ENCODE measurements at regions not wholly inside any gene's neighbourhood (a gene's known extent, or its start where the extent isn't known, plus 50 kb on each side); places are given as distances from the start of the nearest gene placed in this dataset.

GRCh38 chr2:207290833-207291624, 125.3 kb upstream of the KLF7 start:
- Histone ChIP-seq H3K4me3 (ENCODE audit: insufficient read length, low read depth) (no peak overlapping the region), H3K36me3 (ENCODE audit: insufficient read depth, insufficient read length, low read length) (no peaks in the 10 kb centered on the region), H3K9ac (ENCODE audit: insufficient read length, low read depth) (no peak overlapping the region), H3K9me3 (ENCODE audit: insufficient read depth, low read length) (no peaks in the 10 kb centered on the region), H3K27me3 (ENCODE audit: insufficient read depth, insufficient read length) (no peaks in the 10 kb centered on the region), H3K4me1 (ENCODE audit: insufficient read depth, insufficient read length) (no peaks in the 10 kb centered on the region)
- no peak for DNase-seq (ENCODE audit: low read depth, low spot score)
- TF ChIP-seq ZNF274 (IDR thresholded peaks at IDR 0.05; ENCODE audit: low read depth, low read length) (no peak), SUZ12 (IDR thresholded peaks at IDR 0.05; ENCODE audit: extremely low read depth, insufficient read depth, insufficient read length) (no peak), YY1 (IDR thresholded peaks at IDR 0.05; ENCODE audit: insufficient read depth, insufficient read length) (no peak)

GRCh38 chr2:207291625-207292252, 126.0 kb upstream of the KLF7 start:
- Histone ChIP-seq H3K27me3 (ENCODE audit: insufficient read depth, insufficient read length) (no peaks in the 10 kb centered on the region), H3K9me3 (ENCODE audit: insufficient read depth, low read length) (no peaks in the 10 kb centered on the region), H3K36me3 (ENCODE audit: insufficient read depth, insufficient read length, low read length) (no peaks in the 10 kb centered on the region), H3K4me1 (ENCODE audit: insufficient read depth, insufficient read length) (no peaks in the 10 kb centered on the region), H3K9ac (ENCODE audit: insufficient read length, low read depth) (no peak overlapping the region), H3K4me3 (ENCODE audit: insufficient read length, low read depth) (no peak overlapping the region)
- TF ChIP-seq SUZ12 (IDR thresholded peaks at IDR 0.05; ENCODE audit: extremely low read depth, insufficient read depth, insufficient read length) (no peak), YY1 (IDR thresholded peaks at IDR 0.05; ENCODE audit: insufficient read depth, insufficient read length) (no peak)
- DNase-seq (ENCODE audit: low read depth, low spot score) = no peak

GRCh38 chr2:207296265-207296948, 130.7 kb upstream of the KLF7 start:
- Histone ChIP-seq H3K27me3 (ENCODE audit: insufficient read depth, insufficient read length) (no peaks in the 10 kb centered on the region), H3K4me3 (ENCODE audit: insufficient read length, low read depth) (no peak overlapping the region), H3K9me3 (ENCODE audit: insufficient read depth, low read length) (no peaks in the 10 kb centered on the region), H3K4me1 (ENCODE audit: insufficient read depth, insufficient read length) (no peaks in the 10 kb centered on the region), H3K9ac (ENCODE audit: insufficient read length, low read depth) (no peak overlapping the region), H3K36me3 (ENCODE audit: insufficient read depth, insufficient read length, low read length) (no peaks in the 10 kb centered on the region)
- TF ChIP-seq ZNF274 (IDR thresholded peaks at IDR 0.05; ENCODE audit: low read depth, low read length) (no peak), YY1 (IDR thresholded peaks at IDR 0.05; ENCODE audit: insufficient read depth, insufficient read length) (no peak), SUZ12 (IDR thresholded peaks at IDR 0.05; ENCODE audit: extremely low read depth, insufficient read depth, insufficient read length) (no peak)
- DNase-seq (ENCODE audit: low read depth, low spot score) = no peak

- H3K9me3 ChIP-seq (ENCODE audit: insufficient read depth, low read length) = no peaks in the 10 kb centered on the region
- no peaks in the 10 kb centered on the region for H3K27me3 ChIP-seq (ENCODE audit: insufficient read depth, insufficient read length)
- no peaks in the 10 kb centered on the region for H3K4me1 ChIP-seq (ENCODE audit: insufficient read depth, insufficient read length)
- H3K36me3 ChIP-seq (ENCODE audit: insufficient read depth, insufficient read length, low read length) = no peaks in the 10 kb centered on the region
- no peak overlapping the region for H3K4me3 ChIP-seq (ENCODE audit: insufficient read length, low read depth)
- DNase-seq (ENCODE audit: low read depth, low spot score) = no peak
- TF ChIP-seq ZNF274 (IDR thresholded peaks at IDR 0.05; ENCODE audit: low read depth, low read length) = no peak
- H3K9ac ChIP-seq (ENCODE audit: insufficient read length, low read depth) = no peak overlapping the region
Observed at GRCh38 chr2:207300817-207301216, 135.1 kb upstream of the KLF7 start.

GRCh38 chr2:207304761-207305160, 139.0 kb upstream of the KLF7 start:
- H3K4me1 ChIP-seq (ENCODE audit: insufficient read depth, insufficient read length) = no peaks in the 10 kb centered on the region
- no peak for DNase-seq (ENCODE audit: low read depth, low spot score)
- H3K27me3 ChIP-seq (ENCODE audit: insufficient read depth, insufficient read length) = no peaks in the 10 kb centered on the region
- H3K36me3 ChIP-seq (ENCODE audit: insufficient read depth, insufficient read length, low read length) = no peaks in the 10 kb centered on the region
- H3K9me3 ChIP-seq (ENCODE audit: insufficient read depth, low read length) = no peaks in the 10 kb centered on the region
- no peak overlapping the region for H3K4me3 ChIP-seq (ENCODE audit: insufficient read length, low read depth)
- no peak for TF ChIP-seq YY1 (IDR thresholded peaks at IDR 0.05; ENCODE audit: insufficient read depth, insufficient read length)
- no peak for TF ChIP-seq ZNF274 (IDR thresholded peaks at IDR 0.05; ENCODE audit: low read depth, low read length)
- TF ChIP-seq SUZ12 (IDR thresholded peaks at IDR 0.05; ENCODE audit: extremely low read depth, insufficient read depth, insufficient read length) = no peak
- H3K9ac ChIP-seq (ENCODE audit: insufficient read length, low read depth) = no peak overlapping the region

- no peaks in the 10 kb centered on the region for H3K4me1 ChIP-seq (ENCODE audit: insufficient read depth, insufficient read length)
- H3K9me3 ChIP-seq (ENCODE audit: insufficient read depth, low read length) = no peaks in the 10 kb centered on the region
- H3K4me3 ChIP-seq (ENCODE audit: insufficient read length, low read depth) = no peak overlapping the region
- H3K27me3 ChIP-seq (ENCODE audit: insufficient read depth, insufficient read length) = no peaks in the 10 kb centered on the region
- no peaks in the 10 kb centered on the region for H3K36me3 ChIP-seq (ENCODE audit: insufficient read depth, insufficient read length, low read length)
- H3K9ac ChIP-seq (ENCODE audit: insufficient read length, low read depth) = no peak overlapping the region
- no peak for DNase-seq (ENCODE audit: low read depth, low spot score)
- TF ChIP-seq ZNF274 (IDR thresholded peaks at IDR 0.05; ENCODE audit: low read depth, low read length) (no peak), SUZ12 (IDR thresholded peaks at IDR 0.05; ENCODE audit: extremely low read depth, insufficient read depth, insufficient read length) (no peak), YY1 (IDR thresholded peaks at IDR 0.05; ENCODE audit: insufficient read depth, insufficient read length) (no peak)
Observed at GRCh38 chr2:207308519-207309224, 142.9 kb upstream of the KLF7 start.

Measured in NT2/D1 (cell line).